ENCODE measurements at regions not wholly inside any gene's neighbourhood (a gene's known extent, or its start where the extent isn't known, plus 50 kb on each side); places are given as distances from the start of the nearest gene placed in this dataset.
A peak's percentile ranks its signal among the peaks of the same experiment; 100 is the strongest.

DNA sequence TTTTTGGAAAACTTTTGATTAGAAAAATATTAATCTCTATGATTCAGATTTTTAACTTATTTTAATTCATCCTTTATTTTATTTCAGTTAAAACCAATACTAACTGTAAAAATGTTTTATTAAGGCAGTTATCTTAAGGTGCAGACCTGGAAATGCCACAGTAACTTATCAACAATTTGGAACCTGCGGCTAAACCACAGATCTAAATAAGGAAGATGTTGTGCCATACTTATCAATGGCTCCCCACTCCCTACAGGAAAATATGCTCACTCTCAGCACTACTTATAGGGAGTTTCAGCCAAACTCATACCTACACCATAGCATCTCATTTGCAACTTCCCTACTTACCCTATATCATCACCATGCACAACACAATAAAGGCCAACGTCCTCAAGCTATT is 226.9 kb upstream of the KYNU start:
- in situ Hi-C loops (cut with HindIII; ENCODE audit: low pct_ligation_motif_present, low sequenced_read_pairs): no loop called here

DNA sequence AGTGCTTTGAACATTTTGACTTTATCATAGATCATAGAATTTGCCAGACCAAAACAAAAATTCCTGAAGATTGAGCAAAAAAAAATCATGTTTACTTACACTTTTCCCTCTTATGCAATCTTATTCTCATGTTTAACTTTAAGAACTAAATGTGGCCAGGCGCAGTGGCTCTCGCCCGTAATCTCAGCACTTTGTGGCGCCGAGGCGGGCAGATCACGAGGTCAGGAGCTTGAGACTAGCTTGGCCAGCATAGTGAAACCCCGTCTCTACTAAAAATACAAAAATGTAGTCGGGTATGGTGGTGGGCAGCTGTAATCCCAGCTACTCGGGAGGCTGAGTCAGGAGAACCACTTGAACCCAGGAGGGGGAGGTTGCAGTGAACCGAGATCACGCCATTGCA is 227.9 kb upstream of the KYNU start:
- H3K36me3 ChIP-seq (replicated peaks): no peaks in the 10 kb centered on the region
- TF ChIP-seq, protein P1, sequence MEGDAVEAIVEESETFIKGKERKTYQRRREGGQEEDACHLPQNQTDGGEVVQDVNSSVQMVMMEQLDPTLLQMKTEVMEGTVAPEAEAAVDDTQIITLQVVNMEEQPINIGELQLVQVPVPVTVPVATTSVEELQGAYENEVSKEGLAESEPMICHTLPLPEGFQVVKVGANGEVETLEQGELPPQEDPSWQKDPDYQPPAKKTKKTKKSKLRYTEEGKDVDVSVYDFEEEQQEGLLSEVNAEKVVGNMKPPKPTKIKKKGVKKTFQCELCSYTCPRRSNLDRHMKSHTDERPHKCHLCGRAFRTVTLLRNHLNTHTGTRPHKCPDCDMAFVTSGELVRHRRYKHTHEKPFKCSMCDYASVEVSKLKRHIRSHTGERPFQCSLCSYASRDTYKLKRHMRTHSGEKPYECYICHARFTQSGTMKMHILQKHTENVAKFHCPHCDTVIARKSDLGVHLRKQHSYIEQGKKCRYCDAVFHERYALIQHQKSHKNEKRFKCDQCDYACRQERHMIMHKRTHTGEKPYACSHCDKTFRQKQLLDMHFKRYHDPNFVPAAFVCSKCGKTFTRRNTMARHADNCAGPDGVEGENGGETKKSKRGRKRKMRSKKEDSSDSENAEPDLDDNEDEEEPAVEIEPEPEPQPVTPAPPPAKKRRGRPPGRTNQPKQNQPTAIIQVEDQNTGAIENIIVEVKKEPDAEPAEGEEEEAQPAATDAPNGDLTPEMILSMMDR (IDR thresholded peaks at IDR 0.05; ENCODE audit: low read depth, low read length, missing control alignments): no peak
- no peaks in the 10 kb centered on the region for H3K27me3 ChIP-seq (replicated peaks)
- H3K27ac ChIP-seq: no peak overlapping the region
- H3K4me3 ChIP-seq (ENCODE audit: low read depth, low read length): no peak overlapping the region
- no peak for DNase-seq
- in situ Hi-C loops (cut with HindIII; ENCODE audit: low pct_ligation_motif_present, low sequenced_read_pairs): no loop called here

More for the DNA sequence above, 226.9 kb upstream of the KYNU start:
- TF ChIP-seq, protein P1 (IDR thresholded peaks at IDR 0.05; ENCODE audit: low read depth, low read length, missing control alignments): no peak
- DNase-seq: no peak
- Histone ChIP-seq H3K27me3 (replicated peaks) (no peaks in the 10 kb centered on the region), H3K27ac (no peak overlapping the region), H3K4me3 (ENCODE audit: low read depth, low read length) (no peak overlapping the region), H3K36me3 (replicated peaks) (no peaks in the 10 kb centered on the region)

DNA sequence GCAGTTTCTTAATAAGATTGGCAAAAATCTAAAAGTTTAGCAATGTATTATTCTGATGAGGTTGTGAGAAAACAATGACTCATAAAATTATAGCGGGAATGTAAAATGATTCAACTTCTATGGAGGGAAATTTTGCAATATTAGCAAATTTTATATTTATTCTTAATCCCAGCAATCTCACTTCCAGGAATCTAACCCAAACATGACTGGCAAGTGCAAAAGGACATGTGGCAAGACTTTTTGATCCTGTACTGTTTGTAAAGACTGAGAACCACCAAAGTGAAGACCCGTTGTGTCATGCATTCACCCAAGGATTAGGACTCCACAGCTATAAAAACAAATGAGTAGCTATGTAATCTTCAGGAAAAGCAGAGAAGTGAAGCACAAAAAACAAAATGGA is 234.8 kb upstream of the KYNU start:
- peak; percentile 24 for DNase-seq
- Histone ChIP-seq H3K27me3 (replicated peaks) (no peaks in the 10 kb centered on the region), H3K27ac (no peak overlapping the region), H3K4me3 (ENCODE audit: low read depth, low read length) (no peak overlapping the region), H3K36me3 (replicated peaks) (no peaks in the 10 kb centered on the region)
- TF ChIP-seq, protein P1 (IDR thresholded peaks at IDR 0.05; ENCODE audit: low read depth, low read length, missing control alignments): no peak
- in situ Hi-C loops (cut with HindIII; ENCODE audit: low pct_ligation_motif_present, low sequenced_read_pairs): no loop called here

DNA sequence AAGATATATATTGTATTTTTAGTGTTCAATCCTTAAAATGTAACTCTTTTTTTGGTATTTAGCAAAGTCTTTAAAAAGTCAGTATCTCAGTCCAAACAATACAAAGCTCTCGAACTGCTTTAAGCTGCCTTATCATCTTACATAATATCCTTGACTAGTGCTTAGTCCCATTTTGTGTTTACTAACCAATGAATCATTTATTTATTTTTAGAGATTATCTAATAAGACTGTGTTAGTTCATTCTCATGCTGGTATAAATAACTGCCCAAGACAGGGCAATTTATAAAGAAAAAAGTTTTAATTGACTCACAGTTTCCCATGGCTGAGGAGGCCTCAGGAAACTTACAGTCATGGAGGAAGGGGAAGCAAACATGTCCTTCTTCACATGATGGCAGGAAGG is 248.3 kb upstream of the KYNU start:
- TF ChIP-seq, protein P1 (IDR thresholded peaks at IDR 0.05; ENCODE audit: low read depth, low read length, missing control alignments): no peak
- no peak overlapping the region for H3K4me3 ChIP-seq (ENCODE audit: low read depth, low read length)
- no peak overlapping the region for H3K27ac ChIP-seq
- no peaks in the 10 kb centered on the region for H3K36me3 ChIP-seq (replicated peaks)
- in situ Hi-C loops (cut with HindIII; ENCODE audit: low pct_ligation_motif_present, low sequenced_read_pairs): no loop called here
- no peak for DNase-seq
- H3K27me3 ChIP-seq (replicated peaks): no peaks in the 10 kb centered on the region

DNA sequence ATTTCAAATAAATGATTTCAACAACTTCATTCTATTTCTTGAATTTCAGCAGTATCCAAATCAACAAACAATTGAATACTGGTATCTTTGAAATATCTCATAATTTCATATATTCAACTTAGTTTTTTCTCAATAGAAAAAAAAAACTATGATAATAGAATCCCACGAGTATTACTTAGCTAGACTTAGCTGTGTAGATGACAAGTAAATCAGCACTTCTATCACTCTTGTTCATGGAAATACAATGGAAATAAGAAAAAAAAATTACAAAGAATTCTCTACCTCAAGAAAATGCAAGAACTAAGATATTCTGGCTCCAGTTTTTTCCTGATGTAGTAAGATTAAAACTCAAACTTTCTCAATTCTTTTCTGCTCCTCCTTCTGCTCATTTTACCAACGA is 256.2 kb upstream of the KYNU start:
- Histone ChIP-seq H3K27me3 (replicated peaks) (no peaks in the 10 kb centered on the region), H3K4me3 (ENCODE audit: low read depth, low read length) (no peak overlapping the region), H3K36me3 (replicated peaks) (no peaks in the 10 kb centered on the region), H3K27ac (no peak overlapping the region)
- in situ Hi-C loops (cut with HindIII; ENCODE audit: low pct_ligation_motif_present, low sequenced_read_pairs): no loop called here
- TF ChIP-seq, protein P1 (IDR thresholded peaks at IDR 0.05; ENCODE audit: low read depth, low read length, missing control alignments): no peak
- no peak for DNase-seq

DNA sequence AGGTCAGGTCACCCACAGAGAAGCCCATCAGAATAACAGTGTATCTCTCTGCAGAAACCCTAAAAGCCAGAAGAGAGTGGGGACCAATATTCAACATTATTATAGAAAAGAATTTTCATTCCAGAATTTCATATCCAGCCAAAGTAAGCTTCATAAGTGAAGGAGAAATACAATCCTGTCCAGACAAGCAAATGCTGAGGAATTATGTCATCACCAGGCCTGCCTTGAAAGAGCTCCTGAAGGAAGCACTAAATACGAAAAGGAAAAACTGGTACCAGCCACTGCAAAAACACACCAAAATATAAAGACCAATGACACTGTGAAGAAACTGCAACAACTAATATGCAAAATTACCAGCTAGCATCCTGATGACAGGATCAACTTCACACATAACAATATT is 260.0 kb upstream of the KYNU start:
- H3K27me3 ChIP-seq (replicated peaks): no peaks in the 10 kb centered on the region
- TF ChIP-seq, protein P1 (IDR thresholded peaks at IDR 0.05; ENCODE audit: low read depth, low read length, missing control alignments): no peak
- in situ Hi-C loops (cut with HindIII; ENCODE audit: low pct_ligation_motif_present, low sequenced_read_pairs): no loop called here
- H3K4me3 ChIP-seq (ENCODE audit: low read depth, low read length): no peak overlapping the region
- no peaks in the 10 kb centered on the region for H3K36me3 ChIP-seq (replicated peaks)
- H3K27ac ChIP-seq: no peak overlapping the region
- no peak for DNase-seq
